ENCODE measurements at regions not wholly inside any gene's neighbourhood (a gene's known extent, or its start where the extent isn't known, plus 50 kb on each side); places are given as distances from the start of the nearest gene placed in this dataset.
"Not testable (repeated sequence)": the region's sequence is repeated elsewhere in the genome, so short reads cannot be mapped to it uniquely, and the experiment has no call there.

DNA sequence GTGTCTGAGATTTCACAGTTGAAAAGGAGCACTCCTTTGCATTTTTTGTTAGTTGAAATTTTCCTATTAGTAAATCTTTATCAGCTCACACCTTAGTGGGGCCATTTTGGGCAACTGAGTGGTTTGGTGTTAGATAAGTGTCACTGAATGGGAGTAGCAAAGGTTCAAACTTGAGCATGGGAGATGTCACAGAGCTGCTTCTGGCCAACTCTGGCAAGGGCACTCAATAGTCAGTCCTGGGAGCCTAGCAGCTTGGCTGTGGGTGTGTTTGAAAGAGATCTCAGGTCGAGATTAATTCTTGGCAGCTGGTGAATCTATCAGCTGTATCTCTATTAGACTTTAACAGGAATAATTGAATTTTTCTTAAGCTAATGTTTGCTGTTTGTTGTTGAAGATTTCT is 579.3 kb downstream of the EDEM1 start:
- no peak for DNase-seq

GRCh38 chr3:5767304-5767703 is 579.8 kb downstream of the EDEM1 start:
- no peak for DNase-seq

DNA sequence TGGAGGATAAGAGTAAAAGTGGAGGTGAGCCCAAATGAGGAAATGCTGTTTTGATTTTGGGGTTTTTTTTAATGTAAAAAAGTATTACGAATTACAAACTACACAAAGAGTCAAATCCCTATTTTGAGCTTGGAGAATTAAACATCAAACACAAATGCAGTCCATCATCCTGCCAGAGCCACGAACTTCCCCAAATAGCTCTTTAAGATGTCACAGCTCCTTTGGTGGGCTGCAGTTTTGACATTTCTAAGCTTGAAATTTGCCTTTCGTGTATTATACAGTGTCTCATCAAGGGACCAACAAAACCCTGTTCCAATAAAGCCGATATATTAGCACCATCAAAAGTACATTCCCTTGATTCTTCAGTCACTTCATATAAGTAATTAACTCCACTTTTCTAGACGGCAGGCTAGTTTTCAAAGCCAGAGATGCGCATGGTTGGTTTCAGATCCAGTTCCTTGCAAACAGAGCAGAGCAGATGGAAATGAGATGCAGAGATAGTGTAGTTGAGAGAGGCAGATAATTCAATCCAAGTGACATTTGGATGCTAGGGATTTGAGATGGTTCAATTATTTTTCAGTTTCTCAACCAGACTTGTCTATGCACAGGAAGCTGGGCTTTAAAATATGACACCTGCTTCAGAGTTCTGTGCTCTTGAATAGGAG is 580.9 kb downstream of the EDEM1 start:
- no peak for DNase-seq

GRCh38 chr3:5769825-5770224 is 582.3 kb downstream of the EDEM1 start:
- no peak for DNase-seq

DNA sequence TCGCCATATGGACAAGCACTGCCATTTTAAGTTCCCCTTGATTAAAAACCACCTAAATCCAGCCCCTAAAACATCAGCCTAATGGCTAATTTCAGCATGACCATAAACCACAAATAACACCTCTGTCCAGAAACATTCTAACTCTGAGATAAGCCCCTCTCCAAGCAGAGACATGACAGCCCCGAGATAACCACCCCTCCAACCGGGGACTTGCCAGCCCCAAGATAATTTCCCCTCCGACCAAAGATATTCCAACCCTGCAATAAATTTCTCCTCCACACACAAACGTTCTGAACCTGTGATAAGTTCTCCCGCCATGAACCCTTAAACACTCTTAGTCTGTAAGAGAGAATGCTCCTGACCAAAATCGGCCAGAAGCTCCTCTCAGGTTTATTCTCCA is 586.8 kb downstream of the EDEM1 start:
- no peak for DNase-seq

DNA sequence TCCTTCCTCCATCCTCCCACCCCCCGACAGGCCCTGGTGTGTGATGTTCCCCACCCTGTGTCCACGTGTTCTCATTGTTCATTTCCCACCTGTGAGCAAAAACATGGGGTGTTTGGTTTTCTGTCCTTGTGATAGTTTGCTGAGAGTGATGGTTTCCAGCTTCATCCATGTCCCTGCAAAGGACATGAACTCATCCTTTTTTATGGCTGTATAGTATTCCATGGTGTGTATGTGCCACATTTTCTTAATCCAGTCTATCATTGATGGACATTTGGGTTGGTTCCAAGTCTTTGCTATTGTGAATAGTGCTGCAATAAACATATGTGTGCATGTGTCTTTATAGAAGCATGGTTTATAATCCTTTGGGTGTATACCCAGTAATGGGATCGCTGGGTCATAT is 587.6 kb downstream of the EDEM1 start:
- not testable (repeated sequence) for DNase-seq

GRCh38 chr3:5784690-5785089 is 597.2 kb downstream of the EDEM1 start:
- DNase-seq: no peak

GRCh38 chr3:5787861-5788488 is 600.5 kb downstream of the EDEM1 start:
- no peak for DNase-seq

- DNase-seq: no peak
Measured at GRCh38 chr3:5788496-5788895, 601.0 kb downstream of the EDEM1 start.

DNA sequence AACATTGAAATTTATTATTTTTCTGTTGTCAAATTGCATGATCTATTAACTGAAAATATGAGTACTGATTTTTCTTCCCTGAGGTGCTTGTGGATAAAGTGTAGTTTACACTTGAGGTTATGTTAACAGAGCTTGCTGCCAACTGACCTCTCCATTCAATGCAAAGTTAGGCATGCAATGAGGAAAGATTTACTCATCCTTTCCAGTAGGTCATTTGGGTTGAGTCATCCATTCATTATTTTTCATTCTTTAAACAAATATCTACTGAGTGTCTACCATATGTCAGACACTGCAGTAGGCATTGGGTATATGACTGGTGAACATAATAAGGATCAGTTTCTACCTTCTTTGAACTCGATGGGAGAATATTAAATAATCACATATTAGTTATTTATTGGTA is 604.1 kb downstream of the EDEM1 start:
- no peak for DNase-seq

- DNase-seq: no peak
Measured at GRCh38 chr3:5796541-5796940, 609.0 kb downstream of the EDEM1 start.

- no peak for DNase-seq
Measured at GRCh38 chr3:5798809-5799208, 611.3 kb downstream of the EDEM1 start.

DNA sequence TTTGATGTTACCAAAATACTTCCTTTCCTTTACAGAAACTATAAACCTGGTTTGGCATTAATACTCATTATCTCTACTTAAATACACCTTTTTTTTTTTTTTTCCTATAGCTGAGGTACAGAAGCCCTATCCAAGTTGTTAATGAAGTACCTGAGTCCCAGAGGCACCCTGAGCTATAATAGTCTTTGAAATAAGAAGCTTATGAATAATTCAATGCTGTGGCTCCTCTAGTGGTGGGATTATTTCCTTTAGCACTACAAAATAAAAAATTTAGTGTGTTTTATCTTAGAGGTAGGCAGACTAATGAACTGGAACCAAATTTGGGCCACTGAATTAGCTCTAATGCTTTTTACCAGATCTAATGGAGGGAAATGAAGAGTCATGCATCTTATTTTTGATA is 611.9 kb downstream of the EDEM1 start:
- no peak for DNase-seq

GRCh38 chr3:5800965-5801364 is 613.5 kb downstream of the EDEM1 start:
- no peak for DNase-seq

GRCh38 chr3:5806192-5806591 is 618.7 kb downstream of the EDEM1 start:
- no peak for DNase-seq

- no peak for DNase-seq
Measured at GRCh38 chr3:5809586-5810246, 622.2 kb downstream of the EDEM1 start.

DNA sequence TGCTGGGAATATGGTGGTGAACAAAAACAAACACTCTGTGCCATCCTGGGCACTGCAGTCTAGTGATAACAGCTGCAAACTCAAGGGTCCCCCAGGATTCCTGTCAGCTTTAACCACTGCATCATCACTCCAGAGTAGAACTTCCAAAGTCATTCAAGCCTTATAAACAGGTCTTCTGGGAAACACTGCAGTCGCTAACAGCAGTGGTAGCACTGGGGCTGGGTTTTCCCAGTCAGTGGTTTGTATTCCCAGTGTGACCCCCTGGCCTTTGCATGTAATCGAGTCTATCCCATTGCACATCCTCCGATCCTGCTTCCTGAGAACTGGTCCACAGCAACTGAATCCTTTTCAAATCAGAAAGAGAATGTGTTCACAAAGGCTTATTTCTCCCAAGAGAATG is 623.5 kb downstream of the EDEM1 start:
- DNase-seq: no peak

DNA sequence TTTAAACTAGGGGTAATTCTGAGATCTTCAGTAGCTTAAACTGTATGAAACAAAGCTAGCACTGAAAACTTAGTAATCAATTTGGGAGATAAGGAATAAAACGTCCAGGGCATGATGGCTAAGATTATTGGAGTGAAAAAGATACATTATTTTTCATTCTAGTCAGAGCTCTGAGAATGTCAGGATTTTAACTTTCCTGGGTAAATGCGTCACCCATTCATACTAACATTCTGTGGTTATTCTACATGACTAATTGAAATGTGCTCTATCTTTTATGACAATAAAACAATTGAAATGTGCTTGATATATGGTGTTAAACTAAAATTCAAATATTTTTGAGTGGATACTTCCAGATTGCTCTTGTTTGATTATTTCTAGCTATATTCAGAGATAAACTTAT is 626.0 kb downstream of the EDEM1 start:
- DNase-seq: no peak

GRCh38 chr3:5822843-5823242 is 635.3 kb downstream of the EDEM1 start:
- DNase-seq: no peak

DNA sequence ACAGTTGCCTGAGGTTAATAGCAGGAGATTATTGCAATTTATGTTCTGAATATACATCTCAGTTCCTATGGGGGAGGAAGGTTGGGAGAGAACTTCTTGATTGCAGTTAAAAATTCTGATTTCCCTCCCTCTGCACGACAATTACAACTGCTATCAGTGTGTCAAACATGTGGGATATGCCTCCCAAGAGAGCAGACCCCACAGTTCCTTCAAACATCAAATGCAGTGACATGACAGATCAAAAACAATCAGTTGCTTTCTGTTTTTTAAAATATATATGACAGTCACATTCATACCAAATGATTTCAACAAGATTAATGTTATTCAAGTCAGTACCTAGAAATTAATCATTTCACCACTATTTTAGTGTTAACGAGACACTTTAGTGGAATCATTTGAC is 639.0 kb downstream of the EDEM1 start:
- DNase-seq: no peak

- no peak for DNase-seq
Measured at GRCh38 chr3:5828251-5828650, 640.7 kb downstream of the EDEM1 start.

DNA sequence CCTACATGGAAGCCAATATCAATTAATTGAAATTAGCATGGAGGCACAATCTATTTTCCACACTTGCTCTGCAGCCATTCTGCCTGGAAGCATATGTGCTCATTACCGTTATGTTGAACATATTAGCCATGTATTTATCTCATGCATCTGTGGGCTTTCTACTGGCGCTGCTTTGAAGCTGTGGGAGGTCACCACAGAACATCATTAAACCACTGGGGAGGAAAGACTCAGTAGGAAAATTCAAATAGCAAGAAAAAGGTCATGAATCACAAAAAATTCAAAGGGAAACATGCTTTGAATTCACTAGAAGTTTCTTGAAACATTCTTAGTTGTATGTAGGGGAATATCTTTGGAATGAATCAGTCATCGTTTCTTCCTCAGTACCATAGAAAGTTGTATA is 652.5 kb downstream of the EDEM1 start:
- DNase-seq: no peak

- DNase-seq: no peak
Measured at GRCh38 chr3:5841599-5841998, 654.1 kb downstream of the EDEM1 start.

DNA sequence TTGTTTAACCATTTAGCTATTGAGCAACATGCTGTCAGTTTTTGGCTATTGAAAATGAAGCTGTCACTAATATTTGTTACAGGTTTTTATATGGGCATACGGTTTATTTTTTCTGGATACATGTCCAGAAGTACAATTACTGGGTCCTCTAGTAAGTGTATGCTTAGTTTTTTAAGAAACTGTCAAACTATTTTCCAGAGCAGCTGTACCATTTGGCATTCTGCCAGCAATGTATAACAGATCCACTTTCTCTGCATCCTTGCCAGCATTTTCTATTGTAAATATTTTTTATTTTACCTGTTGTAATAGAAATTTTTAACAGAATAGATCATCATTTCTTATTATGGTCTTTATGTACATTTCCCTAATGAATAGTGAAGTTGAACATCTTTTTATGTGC is 658.8 kb downstream of the EDEM1 start:
- DNase-seq: no peak

- DNase-seq: no peak
Measured at GRCh38 chr3:5861151-5861550, 673.6 kb downstream of the EDEM1 start.

All from CD4-positive, alpha-beta T cell treated with Interleukin-4 for 4 hours (primary cell).